H1 (cell line): ENCODE measurements at regions not wholly inside any gene's neighbourhood (a gene's known extent, or its start where the extent isn't known, plus 50 kb on each side); places are given as distances from the start of the nearest gene placed in this dataset.

Experiments used
- CTCF ChIA-PET: fragments of 300-600 bp; sonication (Branson Sonifier 250); formaldehyde crosslinking; loops from one replicate; lab custom pipeline; 2021; ENCODE audit not compliant: partially characterized antibody; lab: Charles Lee
- POLR2A ChIA-PET: fragments of 300-600 bp; sonication (Branson Sonifier 250); formaldehyde crosslinking; loops from one replicate; lab custom pipeline; 2021; ENCODE audit warnings: inconsistent platforms; ENCODE audit not compliant: partially characterized antibody; lab: Charles Lee
- DNase-seq, 2 experiments: peaks; one replicate each; pipeline versions ENCODE4 v3.0.0 to v3.0.0-alpha.2; 2010 to 2022; ENCODE audit warnings: low spot score in 2 of 2, low read depth in 1 of 2, mixed read lengths in 1 of 2
- FAIRE-seq: peaks from 2 replicates; lab custom pipeline; 2011; peaks lifted over from hg19 to GRCh38; lab: Jason Lieb, UNC
- H2AFZ ChIP-seq: 2 replicates; pipeline ENCODE4 v1.8.1; 2012; ENCODE audit warnings: low read length, inconsistent platforms
- H2AK5ac ChIP-seq: 2 replicates; pipeline ENCODE4 v1.6.1; 2013; ENCODE audit warnings: low read depth, low read length
- H2BK120ac ChIP-seq: replicated peaks from 2 replicates; pipeline ENCODE3; 2013; ENCODE audit warnings: low read depth, low read length, inconsistent platforms
- H2BK12ac ChIP-seq: 2 replicates; pipeline ENCODE4 v1.6.1; 2013; ENCODE audit warnings: low read depth, low read length
- H2BK15ac ChIP-seq: 2 replicates; pipeline ENCODE4 v1.6.1; 2013; ENCODE audit warnings: low read length
- H2BK20ac ChIP-seq: 2 replicates; pipeline ENCODE4 v1.6.1; 2013; ENCODE audit warnings: low read length
- H2BK5ac ChIP-seq: 2 replicates; pipeline ENCODE4 v1.6.1; 2013; ENCODE audit warnings: low read depth, low read length
- H3K14ac ChIP-seq: 2 replicates; pipeline ENCODE4 v1.6.1; 2013; ENCODE audit warnings: inconsistent platforms; ENCODE audit not compliant: insufficient read length
- H3K18ac ChIP-seq: 2 replicates; pipeline ENCODE4 v1.6.1; 2013; ENCODE audit warnings: low read length; ENCODE audit errors: extremely low read depth
- H3K23ac ChIP-seq: 2 replicates; pipeline ENCODE4 v1.6.1; 2013; ENCODE audit warnings: inconsistent platforms; ENCODE audit not compliant: insufficient read length
- H3K23me2 ChIP-seq: 2 replicates; pipeline ENCODE4 v1.6.1; 2013; ENCODE audit warnings: low read depth, low read length
- H3K27ac ChIP-seq: 2 replicates; pipeline ENCODE4 v1.6.1; 2011; ENCODE audit warnings: low read depth, low read length, inconsistent platforms
- H3K27me3 ChIP-seq, 4 experiments: replicated peaks in 1 of 4; 1 replicate in 1 of 4; 2 replicates in 3 of 4; pipeline versions ENCODE4 v1.6.1 to v1.8.1; 2011 to 2013; ENCODE audit warnings: low read length in 3 of 4, mild to moderate bottlenecking in 3 of 4, inconsistent platforms in 2 of 4, mixed read lengths in 2 of 4, moderate library complexity in 1 of 4; ENCODE audit not compliant: control insufficient read depth in 3 of 4, insufficient read depth in 3 of 4; ENCODE audit errors: extremely low read depth in 1 of 4
- H3K36me3 ChIP-seq, 4 experiments: 2 replicates each; pipeline versions ENCODE4 v1.6.1 to v1.8.1; 2011 to 2013; ENCODE audit warnings: mild to moderate bottlenecking in 4 of 4, low read length in 3 of 4, moderate library complexity in 2 of 4, control low read depth in 1 of 4, inconsistent platforms in 1 of 4; ENCODE audit not compliant: insufficient read depth in 4 of 4, control insufficient read depth in 2 of 4
- H3K4ac ChIP-seq: replicated peaks from 2 replicates; pipeline ENCODE3; 2013; ENCODE audit warnings: low read length, low read depth, mixed read lengths, inconsistent platforms; ENCODE audit not compliant: insufficient read length
- H3K4me1 ChIP-seq, 4 experiments: replicated peaks in 1 of 4; 1 replicate in 1 of 4; 2 replicates in 3 of 4; pipeline versions ENCODE4 v1.6.1 to v1.8.1; 2011 to 2013; ENCODE audit warnings: low read length in 3 of 4, inconsistent platforms in 2 of 4, mixed read lengths in 1 of 4; ENCODE audit not compliant: insufficient read depth in 4 of 4, control insufficient read depth in 3 of 4
- H3K4me2 ChIP-seq, 2 experiments: 2 replicates each; pipeline versions ENCODE4 v1.6.1 to v1.8.1; 2011 to 2013; ENCODE audit warnings: low read depth in 2 of 2, low read length in 2 of 2, control low read depth in 1 of 2, inconsistent platforms in 1 of 2, mild to moderate bottlenecking in 1 of 2; ENCODE audit not compliant: insufficient read depth in 1 of 2
- H3K4me3 ChIP-seq, 4 experiments: fragments of 200-600, 300-600 bp in 1 of 4; sonication (generic), shearing (Covaris generic), sonication (Bioruptor Twin) in 1 of 4; 2 replicates each; pipeline versions ENCODE4 v1.5.1 to v1.8.1; 2011 to 2016; ENCODE audit warnings: low read length in 4 of 4, low read depth in 3 of 4, control low read depth in 2 of 4, inconsistent platforms in 2 of 4, mild to moderate bottlenecking in 2 of 4, mixed read lengths in 1 of 4, moderate library complexity in 1 of 4; ENCODE audit not compliant: insufficient read depth in 2 of 4; ENCODE audit errors: extremely low read depth in 1 of 4
- H3K56ac ChIP-seq: replicated peaks from 2 replicates; pipeline ENCODE3; 2013; ENCODE audit warnings: low read depth, mild to moderate bottlenecking, mixed read lengths, low read length, inconsistent platforms; ENCODE audit not compliant: insufficient read length
- H3K79me1 ChIP-seq: 2 replicates; pipeline ENCODE4 v1.6.1; 2013; ENCODE audit warnings: low read depth, low read length, control low read depth
- H3K79me2 ChIP-seq, 2 experiments: 2 replicates each; pipeline versions ENCODE4 v1.6.1 to v1.8.1; 2012 to 2013; ENCODE audit warnings: low read length in 2 of 2, mild to moderate bottlenecking in 2 of 2, inconsistent platforms in 1 of 2; ENCODE audit not compliant: insufficient read depth in 2 of 2, control insufficient read depth in 1 of 2
- H3K9ac ChIP-seq, 4 experiments: replicated peaks in 1 of 4; 1 replicate in 1 of 4; 2 replicates in 3 of 4; pipeline versions ENCODE4 v1.6.1 to v1.8.1; 2011 to 2013; ENCODE audit warnings: low read depth in 3 of 4, low read length in 3 of 4, control low read depth in 2 of 4, mild to moderate bottlenecking in 2 of 4, moderate library complexity in 2 of 4, inconsistent platforms in 1 of 4; ENCODE audit errors: extremely low read depth in 1 of 4
- H3K9me3 ChIP-seq, 2 experiments: 2 replicates each; pipeline versions ENCODE4 v1.6.1 to v1.8.1; 2012 to 2013; ENCODE audit warnings: mild to moderate bottlenecking in 2 of 2, moderate library complexity in 2 of 2, control low read depth in 1 of 2, inconsistent platforms in 1 of 2, low read depth in 1 of 2, low read length in 1 of 2, mixed read lengths in 1 of 2; ENCODE audit not compliant: insufficient read depth in 2 of 2
- H4K20me1 ChIP-seq, 2 experiments: replicated peaks in 1 of 2; 2 replicates each; pipeline versions ENCODE3 to v1.8.1; 2011 to 2013; ENCODE audit warnings: inconsistent platforms in 2 of 2, low read length in 2 of 2, mild to moderate bottlenecking in 1 of 2; ENCODE audit not compliant: insufficient read depth in 2 of 2, control insufficient read depth in 1 of 2
- H4K5ac ChIP-seq: 2 replicates; pipeline ENCODE4 v1.6.1; 2013; ENCODE audit warnings: low read length, low read depth, mixed read lengths, inconsistent platforms; ENCODE audit not compliant: insufficient read length
- H4K8ac ChIP-seq: 2 replicates; pipeline ENCODE4 v1.8.0; 2013; ENCODE audit warnings: mild to moderate bottlenecking, moderate library complexity, low read length, inconsistent platforms; ENCODE audit not compliant: insufficient read depth; ENCODE audit errors: extremely low read depth
- H4K91ac ChIP-seq: replicated peaks from 2 replicates; pipeline ENCODE3; 2013; ENCODE audit warnings: low read length, mixed read lengths, inconsistent platforms; ENCODE audit not compliant: insufficient read length
- POLR2AphosphoS5 ChIP-seq: IDR thresholded peaks from 2 replicates; pipeline ENCODE4 v1.6.1; 2011; ENCODE audit warnings: low read depth, low read length
- WGBS, 2 experiments: shearing (Covaris generic) in 1 of 2; methylation state at CpG; one replicate each; pipeline versions ENCODE4 v1.1.6 to v1.1.7; 2013 to 2015; ENCODE audit warnings: low lambda C conversion rate in 2 of 2, mixed read lengths in 2 of 2, inconsistent platforms in 1 of 2, low coverage in 1 of 2, missing lambda C conversion rate in 1 of 2; ENCODE audit not compliant: insufficient replicate concordance in 2 of 2, insufficient coverage in 1 of 2, insufficient read length in 1 of 2; ENCODE audit errors: extremely low coverage in 1 of 2, missing lambda C conversion rate in 1 of 2; 5-methylcytosine and 5-hydroxymethylcytosine counted together

DNA sequence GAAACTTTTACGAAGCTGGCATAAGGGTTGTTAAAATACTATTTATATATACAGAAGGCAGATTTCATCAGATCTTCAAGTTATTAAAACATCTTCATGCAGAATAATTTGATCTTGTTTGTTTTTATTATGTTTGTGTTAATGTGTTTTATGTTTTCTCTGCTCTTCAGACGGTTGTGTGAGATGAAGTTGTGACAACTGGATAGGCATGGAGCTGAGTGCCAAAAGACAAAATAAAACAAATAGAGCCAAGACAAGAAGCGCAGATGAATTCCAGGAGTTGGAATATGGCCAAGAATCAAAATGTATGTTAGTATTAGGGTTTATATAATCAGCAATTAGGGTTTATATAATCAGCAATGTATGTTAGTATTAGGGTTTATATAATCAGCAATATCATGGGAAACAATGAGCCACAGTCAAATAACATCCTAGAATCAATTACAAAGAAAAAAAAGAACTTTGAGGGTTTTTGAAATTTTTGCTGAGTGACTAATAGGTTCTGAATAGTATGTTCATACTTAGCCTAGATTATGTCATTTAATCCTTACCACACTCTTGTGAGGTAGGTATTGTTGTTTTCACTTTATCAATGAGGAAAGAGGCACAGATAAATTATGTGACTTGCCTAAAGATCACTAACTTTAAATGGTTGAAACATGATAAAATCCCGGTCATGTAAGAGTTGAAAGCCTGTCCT, 488.0 kb upstream of the STEAP1 start:
- Histone ChIP-seq H4K91ac (no peak overlapping the region), H2BK120ac (no peak overlapping the region), H2BK15ac (no peak overlapping the region), H3K56ac (no peak overlapping the region), H3K4me1 (no peaks in the 10 kb centered on the region), H3K27me3 (no peaks in the 10 kb centered on the region), H3K4me3 (no peak overlapping the region), H3K23ac (no peak overlapping the region), H3K9ac (no peak overlapping the region), H4K8ac (no peak overlapping the region), H2BK5ac (no peak overlapping the region), H2AK5ac (no peak overlapping the region), H2AFZ (no peak overlapping the region), H3K9me3 (0 out of 4 replicates have a peak, but pooled peaks cover 0 to 2% of the 10 kb centered on the region in 2 experiments), H3K79me1 (no peaks in the 10 kb centered on the region), H3K23me2 (no peaks in the 10 kb centered on the region), H3K79me2 (no peaks in the 10 kb centered on the region), H3K27ac (no peak overlapping the region), H4K20me1 (no peaks in the 10 kb centered on the region), H3K18ac (no peak overlapping the region), H2BK12ac (no peak overlapping the region), H3K4me2 (no peak overlapping the region), H3K14ac (no peak overlapping the region), H3K4ac (no peak overlapping the region), H3K36me3 (no peaks in the 10 kb centered on the region), H2BK20ac (no peak overlapping the region), H4K5ac (no peak overlapping the region)
- ChIA-PET CTCF (interaction anchor here (0.7 kb wide), 1 partner anchor 28 kb away, joined by 3 read pairs; no protein-coding TSS in a partner anchor), POLR2A (no interaction called here)
- WGBS, 2 experiments = 94% methylated on average over 4 of the region's 4 CpGs; no CpG with 5 or more reads in 1 of the 2 experiments
- DNase-seq = no peak
- FAIRE-seq = no peak
- no peak for TF ChIP-seq POLR2AphosphoS5
